Adrenal gland (tissue), 5 donors: ENCODE measurements at regions not wholly inside any gene's neighbourhood (a gene's known extent, or its start where the extent isn't known, plus 50 kb on each side); places are given as distances from the start of the nearest gene placed in this dataset.

Experiments used
- POLR2A ChIP-seq, 2 donors: fragments of 450-650 bp; IDR thresholded peaks; one replicate each; pipeline ENCODE4 v1.6.1; 2017; ENCODE audit warnings: antibody characterized with exemption in 2 of 2, mild to moderate bottlenecking in 2 of 2, moderate library complexity in 1 of 2
- TF ChIP-seq, protein P1 (sequence below), 6 experiments: fragments of 450-650 bp in 4 of 6; fragments of 200-600 bp in 2 of 6; sonication (generic) in 1 of 6; IDR thresholded peaks; 1 replicate in 5 of 6; 2 replicates in 1 of 6; pipeline versions ENCODE4 v1.5.1 to v1.8.0; 2016 to 2021; ENCODE audit warnings: antibody characterized with exemption in 6 of 6, mild to moderate bottlenecking in 2 of 6, moderate library complexity in 1 of 6
- donor health status: DM: no; HTN: no; CAD: no.

GRCh38 chr6:105838171-105838570 lies 248.0 kb upstream of the PRDM1 start:
- no peak for TF ChIP-seq POLR2A (IDR thresholded peaks at IDR 0.05)
- TF ChIP-seq, protein P1, sequence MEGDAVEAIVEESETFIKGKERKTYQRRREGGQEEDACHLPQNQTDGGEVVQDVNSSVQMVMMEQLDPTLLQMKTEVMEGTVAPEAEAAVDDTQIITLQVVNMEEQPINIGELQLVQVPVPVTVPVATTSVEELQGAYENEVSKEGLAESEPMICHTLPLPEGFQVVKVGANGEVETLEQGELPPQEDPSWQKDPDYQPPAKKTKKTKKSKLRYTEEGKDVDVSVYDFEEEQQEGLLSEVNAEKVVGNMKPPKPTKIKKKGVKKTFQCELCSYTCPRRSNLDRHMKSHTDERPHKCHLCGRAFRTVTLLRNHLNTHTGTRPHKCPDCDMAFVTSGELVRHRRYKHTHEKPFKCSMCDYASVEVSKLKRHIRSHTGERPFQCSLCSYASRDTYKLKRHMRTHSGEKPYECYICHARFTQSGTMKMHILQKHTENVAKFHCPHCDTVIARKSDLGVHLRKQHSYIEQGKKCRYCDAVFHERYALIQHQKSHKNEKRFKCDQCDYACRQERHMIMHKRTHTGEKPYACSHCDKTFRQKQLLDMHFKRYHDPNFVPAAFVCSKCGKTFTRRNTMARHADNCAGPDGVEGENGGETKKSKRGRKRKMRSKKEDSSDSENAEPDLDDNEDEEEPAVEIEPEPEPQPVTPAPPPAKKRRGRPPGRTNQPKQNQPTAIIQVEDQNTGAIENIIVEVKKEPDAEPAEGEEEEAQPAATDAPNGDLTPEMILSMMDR (IDR thresholded peaks at IDR 0.05), result no peak
